ENCODE measurements at regions not wholly inside any gene's neighbourhood (a gene's known extent, or its start where the extent isn't known, plus 50 kb on each side); places are given as distances from the start of the nearest gene placed in this dataset.

- no peak overlapping the region for H3K27ac Mint-ChIP-seq (ENCODE audit: unreplicated experiment)
- TF ChIP-seq, protein P1, sequence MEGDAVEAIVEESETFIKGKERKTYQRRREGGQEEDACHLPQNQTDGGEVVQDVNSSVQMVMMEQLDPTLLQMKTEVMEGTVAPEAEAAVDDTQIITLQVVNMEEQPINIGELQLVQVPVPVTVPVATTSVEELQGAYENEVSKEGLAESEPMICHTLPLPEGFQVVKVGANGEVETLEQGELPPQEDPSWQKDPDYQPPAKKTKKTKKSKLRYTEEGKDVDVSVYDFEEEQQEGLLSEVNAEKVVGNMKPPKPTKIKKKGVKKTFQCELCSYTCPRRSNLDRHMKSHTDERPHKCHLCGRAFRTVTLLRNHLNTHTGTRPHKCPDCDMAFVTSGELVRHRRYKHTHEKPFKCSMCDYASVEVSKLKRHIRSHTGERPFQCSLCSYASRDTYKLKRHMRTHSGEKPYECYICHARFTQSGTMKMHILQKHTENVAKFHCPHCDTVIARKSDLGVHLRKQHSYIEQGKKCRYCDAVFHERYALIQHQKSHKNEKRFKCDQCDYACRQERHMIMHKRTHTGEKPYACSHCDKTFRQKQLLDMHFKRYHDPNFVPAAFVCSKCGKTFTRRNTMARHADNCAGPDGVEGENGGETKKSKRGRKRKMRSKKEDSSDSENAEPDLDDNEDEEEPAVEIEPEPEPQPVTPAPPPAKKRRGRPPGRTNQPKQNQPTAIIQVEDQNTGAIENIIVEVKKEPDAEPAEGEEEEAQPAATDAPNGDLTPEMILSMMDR (IDR thresholded peaks at IDR 0.05; ENCODE audit: unreplicated experiment), result no peak
- no peaks in the 10 kb centered on the region for H3K9me3 Mint-ChIP-seq (ENCODE audit: unreplicated experiment)
- no peaks in the 10 kb centered on the region for H3K36me3 Mint-ChIP-seq (ENCODE audit: low read depth, unreplicated experiment)
- H3K27me3 Mint-ChIP-seq (ENCODE audit: unreplicated experiment), result peaks cover 1% of the 10 kb centered on the region
- no peak overlapping the region for H3K4me3 Mint-ChIP-seq (ENCODE audit: unreplicated experiment)
- DNase-seq (ENCODE audit: low spot score), result no peak
- H3K4me1 Mint-ChIP-seq (ENCODE audit: unreplicated experiment), result no peaks in the 10 kb centered on the region
These were observed 341.2 kb upstream of the DYNLRB2 start for GRCh38 chr16:80199614-80200013.

DNA sequence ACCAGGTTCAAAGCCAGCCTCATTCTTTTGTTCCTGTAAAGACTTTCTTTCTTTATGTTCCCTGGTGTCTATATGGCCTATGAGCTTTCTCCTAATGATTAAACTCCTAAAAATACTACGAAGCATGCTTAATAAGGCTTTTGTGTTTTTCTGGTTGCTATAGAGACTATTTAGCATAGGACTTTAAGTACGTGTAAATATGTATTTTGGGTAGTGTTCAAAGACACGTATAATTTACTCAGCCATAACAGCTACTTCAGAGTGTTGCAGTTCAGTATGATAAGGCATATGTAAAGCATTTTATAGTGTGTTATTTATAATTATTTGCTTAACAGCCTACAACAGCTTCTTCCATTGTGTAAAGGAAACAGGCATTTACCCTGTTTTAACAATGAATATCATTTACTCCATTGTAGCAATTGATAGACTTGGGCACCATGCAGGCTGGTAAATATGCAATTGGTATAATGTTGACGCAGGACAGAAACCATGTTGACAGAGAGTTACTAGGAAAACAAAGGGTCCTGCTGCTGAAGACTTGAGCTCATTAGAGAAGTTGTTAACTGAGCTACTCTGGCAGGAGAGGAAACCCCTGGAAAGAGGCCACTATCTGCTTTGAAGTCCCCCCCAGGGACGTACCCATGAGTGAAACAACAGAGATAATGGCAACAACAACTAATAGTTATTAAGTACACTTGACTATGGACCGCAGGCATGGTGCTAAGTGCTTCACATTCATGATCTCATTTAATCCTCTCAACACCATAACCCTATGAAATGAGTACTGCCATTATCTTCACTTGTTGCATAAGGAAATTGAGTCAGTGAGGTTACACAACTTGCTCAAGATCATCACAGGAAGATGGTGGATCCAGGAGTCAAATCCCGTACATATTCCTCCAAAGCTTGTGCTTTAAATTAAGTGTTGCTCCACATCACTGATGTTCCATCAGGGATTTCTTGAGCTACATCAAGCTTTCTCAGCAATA, 342.2 kb upstream of the DYNLRB2 start:
- TF ChIP-seq, protein P1 (IDR thresholded peaks at IDR 0.05; ENCODE audit: unreplicated experiment), result no peak
- no peaks in the 10 kb centered on the region for H3K4me1 Mint-ChIP-seq (ENCODE audit: unreplicated experiment)
- H3K4me3 Mint-ChIP-seq (ENCODE audit: unreplicated experiment), result no peak overlapping the region
- no peaks in the 10 kb centered on the region for H3K27me3 Mint-ChIP-seq (ENCODE audit: unreplicated experiment)
- H3K9me3 Mint-ChIP-seq (ENCODE audit: unreplicated experiment), result no peaks in the 10 kb centered on the region
- DNase-seq (ENCODE audit: low spot score), result no peak
- no peak overlapping the region for H3K27ac Mint-ChIP-seq (ENCODE audit: unreplicated experiment)
- no peaks in the 10 kb centered on the region for H3K36me3 Mint-ChIP-seq (ENCODE audit: low read depth, unreplicated experiment)

DNA sequence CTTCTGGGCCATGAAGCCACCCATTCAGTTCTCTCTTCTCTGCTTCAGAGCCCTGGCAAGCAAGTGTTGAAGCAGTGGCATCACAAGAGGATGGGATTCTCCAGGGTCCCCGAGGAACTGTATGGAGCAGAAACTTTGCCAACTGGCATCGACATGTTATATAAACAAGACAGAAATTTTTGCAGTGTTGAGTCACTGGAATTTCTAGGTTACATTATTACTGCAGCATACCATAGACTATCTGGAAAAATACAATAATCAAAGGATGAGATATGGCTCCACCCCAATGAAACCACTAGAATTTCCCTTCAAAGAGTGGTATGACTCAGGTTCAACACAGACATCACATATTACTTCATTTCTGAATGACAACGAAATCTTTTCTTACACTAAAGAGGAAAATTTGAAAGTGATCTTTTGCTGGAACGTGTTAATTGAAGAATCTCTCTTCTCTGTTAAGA, 343.0 kb upstream of the DYNLRB2 start:
- Mint-ChIP-seq H3K27ac (ENCODE audit: unreplicated experiment) (no peak overlapping the region), H3K27me3 (ENCODE audit: unreplicated experiment) (no peaks in the 10 kb centered on the region), H3K36me3 (ENCODE audit: low read depth, unreplicated experiment) (no peaks in the 10 kb centered on the region), H3K4me3 (ENCODE audit: unreplicated experiment) (no peak overlapping the region), H3K9me3 (ENCODE audit: unreplicated experiment) (no peaks in the 10 kb centered on the region), H3K4me1 (ENCODE audit: unreplicated experiment) (no peaks in the 10 kb centered on the region)
- no peak for DNase-seq (ENCODE audit: low spot score)
- TF ChIP-seq, protein P1 (IDR thresholded peaks at IDR 0.05; ENCODE audit: unreplicated experiment), result no peak

DNA sequence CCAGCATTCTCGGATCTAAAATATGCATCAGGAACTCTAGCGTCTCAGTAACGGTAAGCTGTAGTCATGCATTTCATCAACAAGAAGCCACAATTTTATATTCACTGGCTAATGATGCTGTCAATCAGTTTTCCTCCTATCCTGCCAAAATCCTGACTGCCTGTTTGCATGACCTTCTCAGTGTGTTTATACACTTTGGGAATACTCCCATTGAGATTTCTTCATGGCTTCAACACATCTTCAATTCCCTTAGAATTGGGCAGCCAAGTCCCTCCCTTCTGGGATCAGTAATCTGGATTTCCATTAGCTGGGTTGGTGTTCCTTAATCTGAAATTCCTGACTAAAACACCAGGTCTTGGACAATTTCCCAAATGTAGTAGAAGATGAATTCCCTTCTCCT, 348.9 kb upstream of the DYNLRB2 start:
- Mint-ChIP-seq H3K9me3 (ENCODE audit: unreplicated experiment) (no peaks in the 10 kb centered on the region), H3K27ac (ENCODE audit: unreplicated experiment) (no peak overlapping the region), H3K4me3 (ENCODE audit: unreplicated experiment) (no peak overlapping the region), H3K36me3 (ENCODE audit: low read depth, unreplicated experiment) (no peaks in the 10 kb centered on the region), H3K27me3 (ENCODE audit: unreplicated experiment) (no peaks in the 10 kb centered on the region), H3K4me1 (ENCODE audit: unreplicated experiment) (peaks cover 4% of the 10 kb centered on the region)
- DNase-seq (ENCODE audit: low spot score), result no peak
- TF ChIP-seq, protein P1 (IDR thresholded peaks at IDR 0.05; ENCODE audit: unreplicated experiment), result no peak

Measured in endothelial cell (in vitro differentiated cells).